ENCODE measurements at regions not wholly inside any gene's neighbourhood (a gene's known extent, or its start where the extent isn't known, plus 50 kb on each side); places are given as distances from the start of the nearest gene placed in this dataset.

DNA sequence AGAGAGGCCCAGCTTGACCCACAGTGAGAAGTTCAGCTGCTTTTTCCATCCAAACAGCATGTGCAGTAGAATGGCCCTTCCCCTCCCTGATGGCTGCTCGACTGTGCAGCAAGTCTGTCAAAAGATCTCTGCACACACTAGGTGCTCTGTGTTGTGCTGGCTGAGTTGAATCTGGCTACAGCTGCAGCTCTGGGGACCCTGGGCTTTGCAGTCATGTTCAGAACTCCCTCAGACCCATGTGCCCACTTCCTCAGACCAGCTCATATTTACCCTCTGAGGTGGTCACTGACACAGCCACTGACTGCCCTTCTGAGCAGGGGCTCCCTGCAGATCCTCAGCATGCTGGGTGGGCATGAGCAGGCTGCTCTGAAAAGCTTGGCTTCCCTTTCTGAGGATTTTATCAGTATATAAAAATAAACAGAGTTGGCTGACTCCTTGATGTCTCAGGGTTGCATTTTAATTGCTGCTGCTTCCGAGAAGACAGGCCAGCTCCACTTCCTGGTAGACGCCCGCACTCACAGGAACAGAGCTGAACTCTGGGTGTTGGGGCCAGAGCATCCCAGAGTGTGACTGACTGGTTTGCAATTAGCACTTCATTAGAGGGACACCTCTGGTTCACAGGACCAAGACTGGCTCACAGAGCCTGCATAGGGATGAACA is 507.9 kb downstream of the RPS24 start:
- H4K20me1 ChIP-seq, result no peaks in the 10 kb centered on the region
- no peak for TF ChIP-seq Cebpa-rat (IDR thresholded peaks at IDR 0.05)
- 0 out of 22 replicates have a peak overlapping the region, but pooled peaks of 1 of the 11 experiments have one; percentile 14 for H3K4me2 ChIP-seq

DNA sequence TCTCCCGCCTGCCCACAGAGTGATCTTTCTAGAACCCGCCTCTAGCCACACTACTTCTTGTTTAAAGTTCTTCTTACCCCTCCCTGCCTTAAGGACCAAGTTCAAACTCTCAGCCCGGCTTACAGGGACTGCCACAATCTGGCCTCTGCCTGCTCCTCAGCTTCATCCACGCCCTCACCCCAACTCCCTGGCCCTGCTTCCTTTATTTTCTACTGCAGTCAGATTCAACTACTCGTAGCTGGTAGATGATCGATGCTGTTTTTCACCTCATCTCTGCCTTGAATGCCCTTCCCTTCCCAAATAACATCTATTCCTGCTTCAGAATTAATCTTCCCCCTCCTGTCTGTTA is 508.5 kb downstream of the RPS24 start:
- Histone ChIP-seq H3K4me2 (no peak overlapping the region), H3K4me3 (no peak overlapping the region), H3K9me3 (replicated peaks in 1 of 11) (no peaks in the 10 kb centered on the region), H3K36me3 (no peaks in the 10 kb centered on the region), H4K20me1 (no peaks in the 10 kb centered on the region), H3K27me3 (no peaks in the 10 kb centered on the region), H3K9ac (no peak overlapping the region), H3K27ac (no peak overlapping the region), H3K4me1 (peaks cover 0 to 6% (median 0%) of the 10 kb centered on the region in 10 experiments; a peak in 3 of 20 replicates)
- no peak for TF ChIP-seq Cebpa-rat (IDR thresholded peaks at IDR 0.05)

More for the DNA sequence above, 507.9 kb downstream of the RPS24 start:
- Histone ChIP-seq H3K4me3 (no peak overlapping the region), H3K27me3 (no peaks in the 10 kb centered on the region), H3K4me1 (peaks cover 0 to 6% (median 0%) of the 10 kb centered on the region in 10 experiments; a peak in 2 of 20 replicates), H3K9ac (no peak overlapping the region), H3K27ac (no peak overlapping the region), H3K9me3 (replicated peaks in 1 of 11) (no peaks in the 10 kb centered on the region), H3K36me3 (no peaks in the 10 kb centered on the region)

DNA sequence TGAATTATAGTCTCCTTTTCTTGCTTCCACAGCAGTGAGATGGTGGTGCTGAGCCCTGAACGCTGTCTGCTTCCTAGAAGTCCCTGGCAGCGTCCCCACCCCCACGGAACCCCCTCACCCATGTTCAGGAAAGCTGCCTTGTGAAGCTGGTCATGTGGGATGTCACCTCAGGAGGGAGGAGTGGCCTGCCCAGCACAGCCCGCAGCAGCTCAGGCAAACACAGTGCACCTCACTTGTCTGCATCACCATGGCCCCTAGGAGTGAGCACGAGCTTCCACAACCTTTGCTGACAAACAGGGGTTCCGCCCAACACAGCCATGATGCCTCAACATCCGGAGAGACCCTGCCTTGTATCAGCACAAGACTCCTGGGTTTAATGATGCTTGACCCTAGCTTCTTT is 508.9 kb downstream of the RPS24 start:
- Histone ChIP-seq H3K4me3 (no peak overlapping the region), H3K9me3 (replicated peaks in 1 of 11) (no peaks in the 10 kb centered on the region), H3K27ac (no peak overlapping the region), H4K20me1 (no peaks in the 10 kb centered on the region), H3K36me3 (no peaks in the 10 kb centered on the region), H3K4me2 (no peak overlapping the region), H3K27me3 (no peaks in the 10 kb centered on the region), H3K4me1 (peaks cover 0 to 6% (median 0%) of the 10 kb centered on the region in 10 experiments; a peak in 4 of 20 replicates), H3K9ac (no peak overlapping the region)
- TF ChIP-seq Cebpa-rat (IDR thresholded peaks at IDR 0.05), result no peak

DNA sequence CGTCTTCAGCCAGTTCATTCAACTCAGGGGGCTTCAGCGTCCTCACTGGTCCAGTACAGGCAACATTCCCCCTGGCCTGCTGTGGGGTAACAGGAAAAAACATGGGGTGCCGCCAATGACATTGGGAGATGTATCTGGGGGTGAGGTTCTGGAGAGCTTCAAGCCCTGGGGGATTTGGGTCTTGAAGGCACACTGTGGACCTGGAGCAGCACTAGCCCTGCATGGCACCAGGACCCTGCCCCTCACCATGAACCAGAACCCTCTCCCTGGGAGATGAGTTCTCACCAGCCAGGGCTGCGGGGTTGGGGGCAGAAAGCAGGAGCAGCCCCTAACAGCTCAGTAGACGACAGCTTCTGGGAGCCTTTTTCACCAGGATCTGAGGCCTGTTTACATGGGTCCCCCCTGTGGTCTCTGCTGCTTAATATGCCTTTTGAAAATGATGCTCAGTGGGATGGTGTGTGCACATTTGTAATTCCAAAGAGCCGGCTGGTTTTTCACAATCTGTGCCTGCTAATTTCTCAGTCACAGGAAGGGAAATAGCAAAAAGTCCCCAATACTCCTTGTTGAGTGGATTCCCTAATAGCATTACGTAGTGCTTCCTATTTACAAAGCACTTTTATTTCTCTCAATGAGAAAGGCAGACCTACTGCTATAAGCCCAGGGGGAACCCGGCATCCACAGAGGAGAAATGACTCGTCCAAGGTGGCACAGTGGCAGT is 509.5 kb downstream of the RPS24 start:
- Histone ChIP-seq H4K20me1 (no peaks in the 10 kb centered on the region), H3K4me3 (no peak overlapping the region), H3K4me1 (peaks cover 0 to 6% (median 0%) of the 10 kb centered on the region in 10 experiments; a peak in 4 of 20 replicates), H3K9me3 (replicated peaks in 1 of 11) (no peaks in the 10 kb centered on the region), H3K27ac (no peak overlapping the region), H3K4me2 (no peak overlapping the region), H3K36me3 (no peaks in the 10 kb centered on the region), H3K9ac (no peak overlapping the region), H3K27me3 (no peaks in the 10 kb centered on the region)
- no peak for TF ChIP-seq Cebpa-rat (IDR thresholded peaks at IDR 0.05)

DNA sequence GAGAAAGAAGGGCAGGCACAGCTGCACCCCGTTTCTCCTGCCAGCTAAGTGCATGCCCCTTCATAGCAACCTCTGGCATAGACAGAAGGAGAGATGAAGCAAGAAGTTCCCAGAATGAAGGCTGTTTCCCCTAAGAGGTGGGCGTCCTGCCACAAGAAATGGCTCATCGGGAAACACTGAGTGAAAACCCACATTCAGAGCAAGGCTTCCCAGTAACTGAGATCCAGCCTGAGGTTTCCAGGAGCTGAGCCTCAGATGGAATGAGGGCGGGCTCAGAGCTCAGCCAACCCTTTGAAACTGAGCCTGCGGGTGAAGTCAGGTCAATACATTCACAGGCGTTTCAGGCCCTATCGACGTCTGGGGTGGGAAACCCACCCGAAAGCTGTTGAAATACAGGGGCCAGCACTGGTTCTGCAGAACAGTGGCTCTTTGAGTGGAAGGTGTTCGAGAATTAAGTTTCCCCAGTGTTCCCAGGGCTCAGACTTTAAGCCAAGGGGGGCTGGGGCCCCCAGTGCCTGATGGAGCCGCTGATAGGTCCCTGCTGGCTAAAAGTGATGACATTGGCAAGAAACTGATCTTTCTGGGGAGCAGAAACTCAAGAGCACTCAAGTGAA is 510.2 kb downstream of the RPS24 start:
- no peaks in the 10 kb centered on the region for H4K20me1 ChIP-seq
- no peak for TF ChIP-seq Cebpa-rat (IDR thresholded peaks at IDR 0.05)
- peaks cover 0 to 9% (median under 1%) of the 10 kb centered on the region in 10 experiments; a peak in 6 of 20 replicates for H3K4me1 ChIP-seq
- H3K4me2 ChIP-seq, result no peak overlapping the region
- H3K4me3 ChIP-seq, result no peak overlapping the region
- no peak overlapping the region for H3K9ac ChIP-seq
- no peaks in the 10 kb centered on the region for H3K27me3 ChIP-seq
- no peaks in the 10 kb centered on the region for H3K36me3 ChIP-seq
- no peaks in the 10 kb centered on the region for H3K9me3 ChIP-seq (replicated peaks in 1 of 11)
- no peak overlapping the region for H3K27ac ChIP-seq

DNA sequence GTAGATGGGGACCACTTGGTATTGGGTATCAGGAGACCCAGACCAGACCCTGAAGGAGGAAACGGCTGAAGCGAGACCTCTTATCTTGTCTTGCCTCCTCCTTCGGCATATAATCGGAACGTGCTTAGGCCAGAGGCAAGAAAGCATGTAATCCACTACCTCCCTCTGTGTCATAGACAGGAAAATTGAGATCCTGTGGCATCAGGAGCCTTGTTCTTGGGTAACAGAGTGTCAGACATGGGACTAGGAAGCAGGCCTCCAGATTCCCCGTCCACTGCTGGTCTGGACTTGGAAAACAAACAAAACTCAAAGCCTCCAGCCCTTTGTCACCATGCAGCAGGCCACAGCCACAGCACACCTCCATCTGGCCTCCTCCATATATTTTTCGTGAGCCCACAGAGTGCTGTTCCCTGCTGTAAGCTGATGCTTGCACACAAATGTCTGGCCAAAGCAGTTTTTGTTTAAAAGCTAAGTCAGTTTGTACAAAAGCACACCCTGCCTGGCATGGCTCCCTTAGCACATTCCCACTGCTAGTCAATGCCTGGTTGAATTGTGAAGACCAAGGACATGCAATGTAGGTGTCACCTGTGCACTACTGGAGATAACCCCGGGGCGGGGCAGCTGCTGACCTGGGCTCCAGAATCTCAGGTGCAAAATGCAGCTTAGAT is 510.9 kb downstream of the RPS24 start:
- H3K9ac ChIP-seq, result no peak overlapping the region

DNA sequence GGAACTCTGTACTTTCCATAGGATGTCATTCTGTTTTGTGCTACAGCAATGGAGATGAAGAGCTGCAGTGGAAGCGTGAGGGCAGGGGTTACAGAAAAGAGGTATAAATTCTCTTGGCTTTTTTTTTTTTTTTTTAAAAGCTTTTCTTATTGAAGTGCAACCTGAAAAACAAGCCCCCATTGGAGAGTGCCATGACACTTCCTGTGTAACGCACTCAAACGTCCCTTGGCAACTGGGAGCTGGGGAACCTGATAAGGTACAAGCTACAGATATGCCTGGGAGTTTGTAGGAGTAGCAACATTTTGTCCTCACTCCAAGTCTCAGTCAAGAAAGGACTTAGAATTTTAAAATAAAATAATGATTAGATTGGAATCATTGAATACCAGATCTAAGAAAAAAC is 512.1 kb downstream of the RPS24 start:
- H3K4me1 ChIP-seq, result peaks cover 0 to 12% (median 4%) of the 10 kb centered on the region in 10 experiments; a peak in 10 of 20 replicates
- no peak overlapping the region for H3K4me3 ChIP-seq
- H3K27me3 ChIP-seq, result no peaks in the 10 kb centered on the region
- no peak overlapping the region for H3K4me2 ChIP-seq
- no peak overlapping the region for H3K9ac ChIP-seq
- H3K27ac ChIP-seq, result no peak overlapping the region
- H4K20me1 ChIP-seq, result no peaks in the 10 kb centered on the region
- TF ChIP-seq Cebpa-rat (IDR thresholded peaks at IDR 0.05), result no peak
- H3K36me3 ChIP-seq, result no peaks in the 10 kb centered on the region
- H3K9me3 ChIP-seq (replicated peaks in 1 of 11), result no peaks in the 10 kb centered on the region

More for the DNA sequence above, 510.9 kb downstream of the RPS24 start:
- Histone ChIP-seq H3K4me3 (no peak overlapping the region), H3K36me3 (no peaks in the 10 kb centered on the region), H3K27me3 (no peaks in the 10 kb centered on the region), H3K4me1 (peaks cover 0 to 16% (median 3%) of the 10 kb centered on the region in 10 experiments; a peak in 7 of 20 replicates), H4K20me1 (no peaks in the 10 kb centered on the region), H3K9me3 (replicated peaks in 1 of 11) (no peaks in the 10 kb centered on the region), H3K27ac (no peak overlapping the region), H3K4me2 (no peak overlapping the region)
- TF ChIP-seq Cebpa-rat (IDR thresholded peaks at IDR 0.05), result no peak

DNA sequence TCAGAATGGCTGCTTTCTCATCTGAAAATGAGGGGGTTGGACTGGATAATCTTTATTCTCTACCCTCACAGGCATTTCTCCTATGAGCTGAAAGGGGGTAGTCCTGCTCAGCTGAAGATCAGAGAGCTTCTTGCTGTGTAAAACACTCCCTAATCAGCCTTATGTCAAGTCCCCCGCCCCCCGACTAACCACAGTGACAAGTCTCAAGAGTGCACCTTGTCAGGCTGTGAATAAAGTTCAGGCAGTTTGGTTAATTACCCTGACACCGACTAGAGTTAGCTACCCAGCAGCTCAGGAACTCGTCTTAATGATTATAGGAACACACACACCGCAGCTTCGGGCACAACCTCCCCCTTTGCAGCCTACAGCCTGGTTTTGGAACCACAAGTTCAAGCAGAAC is 513.7 kb downstream of the RPS24 start:
- H3K4me2 ChIP-seq, result peak overlapping the region in 2 of 11 experiments; percentile 10 to 20; a peak in 2 of 22 replicates
- no peak overlapping the region for H3K27ac ChIP-seq
- no peaks in the 10 kb centered on the region for H3K9me3 ChIP-seq (replicated peaks in 1 of 11)
- H4K20me1 ChIP-seq, result no peaks in the 10 kb centered on the region
- no peaks in the 10 kb centered on the region for H3K36me3 ChIP-seq
- peaks cover 14 to 21% (median 16%) of the 10 kb centered on the region in 10 experiments; a peak in 19 of 20 replicates for H3K4me1 ChIP-seq
- no peaks in the 10 kb centered on the region for H3K27me3 ChIP-seq
- no peak overlapping the region for H3K4me3 ChIP-seq
- TF ChIP-seq Cebpa-rat (IDR thresholded peaks at IDR 0.05), result no peak
- no peak overlapping the region for H3K9ac ChIP-seq

DNA sequence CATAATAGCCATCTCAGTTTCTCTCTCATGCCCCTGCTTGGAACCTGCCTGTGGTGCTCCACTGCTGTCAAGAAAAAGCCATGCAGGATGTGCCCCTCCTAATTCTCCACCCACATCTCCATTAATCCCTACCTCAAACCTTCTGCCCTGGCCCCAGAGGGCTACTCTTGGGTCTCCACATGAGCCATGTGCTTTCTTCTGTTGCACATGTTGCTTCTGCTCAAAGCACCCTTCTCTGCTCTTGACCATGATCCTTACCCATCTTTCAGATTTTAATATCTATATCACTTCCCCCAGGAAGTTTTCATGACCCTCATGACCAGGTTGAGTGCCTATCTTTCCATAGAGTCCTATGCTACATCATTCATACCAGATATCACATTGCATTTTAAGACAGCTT is 514.2 kb downstream of the RPS24 start:
- Histone ChIP-seq H3K36me3 (no peaks in the 10 kb centered on the region), H3K9ac (no peak overlapping the region), H3K4me2 (0 out of 22 replicates have a peak overlapping the region, but pooled peaks of 1 of the 11 experiments have one; percentile 10), H3K27ac (no peak overlapping the region), H3K4me3 (no peak overlapping the region), H3K4me1 (peaks cover 14 to 24% (median 18%) of the 10 kb centered on the region in 10 experiments; a peak in 19 of 20 replicates), H4K20me1 (no peaks in the 10 kb centered on the region; a peak in 1 of 22 replicates), H3K9me3 (replicated peaks in 1 of 11) (no peaks in the 10 kb centered on the region), H3K27me3 (no peaks in the 10 kb centered on the region)
- TF ChIP-seq Cebpa-rat (IDR thresholded peaks at IDR 0.05), result no peak

Data from BLaER1 treated with 17β-estradiol and CSF1 and Interleukin-3, amounts not matched to agents 10 nM and 100 nM (cell line).